ENCODE measurements at regions not wholly inside any gene's neighbourhood (a gene's known extent, or its start where the extent isn't known, plus 50 kb on each side); places are given as distances from the start of the nearest gene placed in this dataset.
A peak's percentile ranks its signal among the peaks of the same experiment; 100 is the strongest.

DNA sequence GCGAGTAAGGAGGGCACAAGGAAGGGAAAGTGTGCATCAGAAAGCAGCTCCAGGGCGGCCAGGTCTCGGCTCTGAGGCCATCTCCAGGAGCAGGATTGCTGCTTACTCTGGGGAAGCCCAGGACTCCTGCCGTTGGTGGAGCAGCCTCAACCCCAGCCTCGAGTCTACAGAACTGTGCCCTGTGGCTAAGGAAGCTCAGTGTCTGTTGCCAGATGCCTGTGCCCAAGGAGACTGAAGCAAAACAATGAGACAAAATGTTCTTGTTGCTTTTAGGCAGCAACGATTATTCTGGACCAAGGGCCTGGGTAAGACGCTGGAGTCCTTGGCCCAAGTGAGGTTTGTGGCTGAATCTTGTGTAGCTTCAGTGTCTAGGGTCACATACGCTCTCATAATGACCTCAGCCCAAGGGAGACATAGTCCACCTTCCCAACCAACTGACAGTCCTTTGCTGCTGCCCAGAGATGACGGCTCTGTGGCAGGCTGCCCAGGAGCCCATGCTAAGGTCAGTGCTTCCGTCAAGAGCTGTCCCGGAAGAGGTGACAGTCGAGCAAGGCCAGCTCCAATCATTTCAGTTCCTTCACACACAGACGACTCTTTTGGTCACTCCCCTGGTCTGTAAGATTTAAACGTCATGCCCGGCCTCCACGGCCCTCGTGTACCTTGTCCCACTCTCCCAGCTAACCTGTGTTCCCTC is 223.8 kb downstream of the TTC32 start:
- peak; percentile 65 to 95 (median 81) for DNase-seq
- peak overlapping the region in 5 of 12 donors; percentile 47 to 75 (median 51) for H3K27ac ChIP-seq
- 50 to 74% (median 63%) methylated on average over 16 to 17 of the region's 17 CpGs for WGBS, 4 donors

DNA sequence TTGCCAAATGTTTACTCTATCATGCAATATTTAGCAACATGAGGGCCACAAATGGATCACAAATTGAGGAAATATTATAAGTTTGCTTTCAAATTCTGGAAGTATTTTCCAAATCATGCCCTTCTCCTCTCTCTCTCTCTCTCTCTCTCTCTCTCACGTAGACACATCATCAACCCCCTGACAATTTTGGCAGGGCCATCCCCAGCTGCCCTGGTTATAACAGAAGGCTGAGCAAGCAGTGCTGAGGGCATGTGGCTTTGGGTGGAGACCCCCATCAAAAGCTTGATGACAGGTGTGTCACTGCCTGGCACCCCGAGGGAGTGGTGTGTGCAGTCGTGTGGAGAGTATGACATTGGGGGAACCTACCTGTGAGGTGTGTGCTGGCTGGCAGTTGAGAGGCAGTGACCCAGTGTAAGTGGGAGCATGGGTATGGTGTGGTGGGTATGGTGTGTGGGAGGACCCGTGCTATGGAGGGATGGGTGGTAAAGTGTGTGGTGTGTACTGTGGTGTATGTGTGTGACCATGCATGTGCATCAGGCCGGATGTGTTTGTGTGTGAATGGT is 224.5 kb downstream of the TTC32 start:
- 85 to 90% (median 87%) methylated on average over 5 of the region's 5 CpGs for WGBS, 4 donors
- no peaks in the 10 kb centered on the region for H3K36me3 ChIP-seq
- intact Hi-C loops (cut with DNase I) = loop anchor here in 2 of 10 donors (10.0 kb wide), 1 partner anchor 312 kb away; no protein-coding TSS in a partner anchor
- H3K9me3 ChIP-seq = peaks cover 0 to 3% (median 0%) of the 10 kb centered on the region in 12 donors
- peak overlapping the region in 1 of 12 donors; percentile 75 for H3K27ac ChIP-seq
- H3K4me1 ChIP-seq = peaks cover 0 to 11% (median 1%) of the 10 kb centered on the region in 12 donors
- TF ChIP-seq POLR2A (IDR thresholded peaks at IDR 0.05) = no peak
- TF ChIP-seq, protein P1, sequence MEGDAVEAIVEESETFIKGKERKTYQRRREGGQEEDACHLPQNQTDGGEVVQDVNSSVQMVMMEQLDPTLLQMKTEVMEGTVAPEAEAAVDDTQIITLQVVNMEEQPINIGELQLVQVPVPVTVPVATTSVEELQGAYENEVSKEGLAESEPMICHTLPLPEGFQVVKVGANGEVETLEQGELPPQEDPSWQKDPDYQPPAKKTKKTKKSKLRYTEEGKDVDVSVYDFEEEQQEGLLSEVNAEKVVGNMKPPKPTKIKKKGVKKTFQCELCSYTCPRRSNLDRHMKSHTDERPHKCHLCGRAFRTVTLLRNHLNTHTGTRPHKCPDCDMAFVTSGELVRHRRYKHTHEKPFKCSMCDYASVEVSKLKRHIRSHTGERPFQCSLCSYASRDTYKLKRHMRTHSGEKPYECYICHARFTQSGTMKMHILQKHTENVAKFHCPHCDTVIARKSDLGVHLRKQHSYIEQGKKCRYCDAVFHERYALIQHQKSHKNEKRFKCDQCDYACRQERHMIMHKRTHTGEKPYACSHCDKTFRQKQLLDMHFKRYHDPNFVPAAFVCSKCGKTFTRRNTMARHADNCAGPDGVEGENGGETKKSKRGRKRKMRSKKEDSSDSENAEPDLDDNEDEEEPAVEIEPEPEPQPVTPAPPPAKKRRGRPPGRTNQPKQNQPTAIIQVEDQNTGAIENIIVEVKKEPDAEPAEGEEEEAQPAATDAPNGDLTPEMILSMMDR (IDR thresholded peaks at IDR 0.05) = no peak
- ATAC-seq (peak in 1 of 4 donors; percentile 14), DNase-seq (no peak)
- no peaks in the 10 kb centered on the region for H3K27me3 ChIP-seq
- no peak overlapping the region for H3K4me3 ChIP-seq

More for the DNA sequence above, 223.8 kb downstream of the TTC32 start:
- intact Hi-C loops (cut with DNase I) = loop anchor here in 2 of 10 donors (10.0 kb wide), 1 partner anchor 313 kb away; no protein-coding TSS in a partner anchor
- Histone ChIP-seq H3K27me3 (no peaks in the 10 kb centered on the region), H3K36me3 (no peaks in the 10 kb centered on the region), H3K9me3 (peaks cover 0 to 3% (median 0%) of the 10 kb centered on the region in 12 donors), H3K4me1 (peaks cover 0 to 11% (median 1%) of the 10 kb centered on the region in 12 donors), H3K4me3 (no peak overlapping the region)
- no peak for TF ChIP-seq POLR2A (IDR thresholded peaks at IDR 0.05)
- TF ChIP-seq, protein P1 (IDR thresholded peaks at IDR 0.05) = no peak
- ATAC-seq = peak; percentile 92 to 96 (median 96)

DNA sequence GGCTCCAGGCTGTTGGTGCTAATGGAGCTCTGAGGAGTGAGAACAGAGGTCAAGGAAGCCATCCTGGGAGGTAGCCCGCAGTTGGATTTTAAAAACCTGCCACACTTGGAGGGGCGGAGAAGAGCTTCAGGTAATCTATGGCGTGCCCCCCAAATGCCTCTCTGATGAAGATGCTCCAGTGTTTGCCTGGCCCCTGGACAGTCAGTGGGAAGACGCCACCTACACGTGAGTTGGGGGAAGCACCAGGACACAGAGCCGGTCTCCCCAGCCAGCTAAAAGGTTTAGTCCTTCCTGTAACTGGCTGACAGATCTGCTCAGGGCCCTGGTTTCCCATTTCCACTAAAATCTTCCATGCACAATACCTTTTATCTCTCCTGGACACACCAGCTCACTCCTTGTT is 225.0 kb downstream of the TTC32 start:
- peaks cover 0 to 1% (median 0%) of the 10 kb centered on the region in 12 donors for H3K9me3 ChIP-seq
- H3K27ac ChIP-seq = no peak overlapping the region
- ATAC-seq = no peak
- H3K4me3 ChIP-seq = no peak overlapping the region
- WGBS, 4 donors = 81 to 88% (median 85%) methylated on average over 6 of the region's 6 CpGs
- no peaks in the 10 kb centered on the region for H3K27me3 ChIP-seq
- no peak for DNase-seq
- H3K4me1 ChIP-seq = peaks cover 0 to 11% (median 1%) of the 10 kb centered on the region in 12 donors
- no peaks in the 10 kb centered on the region for H3K36me3 ChIP-seq
- TF ChIP-seq, protein P1 (IDR thresholded peaks at IDR 0.05) = no peak
- no peak for TF ChIP-seq POLR2A (IDR thresholded peaks at IDR 0.05)
- intact Hi-C loops (cut with DNase I) = loop anchor here in 2 of 10 donors (10.0 kb wide), 1 partner anchor 312 kb away; no protein-coding TSS in a partner anchor

DNA sequence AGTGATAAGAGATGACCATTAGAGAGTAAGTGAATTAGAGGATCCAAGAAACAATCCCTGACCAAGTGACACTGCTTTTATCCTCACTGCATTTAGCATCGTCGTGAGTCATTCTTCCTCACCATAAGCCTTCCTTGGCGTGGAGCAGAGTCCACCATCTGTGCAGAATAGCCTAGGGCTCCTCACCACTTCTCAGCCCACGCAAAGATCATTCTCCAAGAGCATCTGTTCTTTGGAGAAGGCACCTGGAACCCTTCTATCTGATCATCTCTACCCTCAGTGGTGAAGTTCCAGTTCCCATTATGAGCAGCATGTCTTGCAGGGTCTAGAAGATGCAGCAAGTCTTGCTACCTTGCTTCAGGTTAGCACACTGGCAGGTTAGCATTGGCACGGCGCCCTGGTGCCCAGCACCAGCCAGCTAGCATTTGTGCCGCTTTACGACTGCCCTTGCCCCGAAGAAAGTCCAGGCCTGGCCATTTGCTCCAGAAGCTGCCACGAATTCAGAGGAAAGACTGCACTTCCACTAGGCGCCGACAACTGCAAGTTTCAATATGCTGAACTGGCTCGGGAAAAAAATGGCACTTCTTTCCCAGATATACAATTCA is 225.8 kb downstream of the TTC32 start:
- no peak for DNase-seq
- Histone ChIP-seq H3K27ac (no peak overlapping the region), H3K9me3 (no peaks in the 10 kb centered on the region), H3K4me1 (peaks cover 0 to 11% (median 1%) of the 10 kb centered on the region in 12 donors), H3K27me3 (no peaks in the 10 kb centered on the region), H3K36me3 (no peaks in the 10 kb centered on the region), H3K4me3 (no peak overlapping the region)
- no peak for ATAC-seq
- WGBS, 4 donors = 90 to 93% (median 91%) methylated on average over 13 of the region's 13 CpGs
- no peak for TF ChIP-seq POLR2A (IDR thresholded peaks at IDR 0.05)
- TF ChIP-seq, protein P1 (IDR thresholded peaks at IDR 0.05) = no peak
- intact Hi-C loops (cut with DNase I) = loop anchor here in 2 of 10 donors (10.0 kb wide), 1 partner anchor 311 kb away; no protein-coding TSS in a partner anchor
